ENCODE measurements at regions not wholly inside any gene's neighbourhood (a gene's known extent, or its start where the extent isn't known, plus 50 kb on each side); places are given as distances from the start of the nearest gene placed in this dataset.

DNA sequence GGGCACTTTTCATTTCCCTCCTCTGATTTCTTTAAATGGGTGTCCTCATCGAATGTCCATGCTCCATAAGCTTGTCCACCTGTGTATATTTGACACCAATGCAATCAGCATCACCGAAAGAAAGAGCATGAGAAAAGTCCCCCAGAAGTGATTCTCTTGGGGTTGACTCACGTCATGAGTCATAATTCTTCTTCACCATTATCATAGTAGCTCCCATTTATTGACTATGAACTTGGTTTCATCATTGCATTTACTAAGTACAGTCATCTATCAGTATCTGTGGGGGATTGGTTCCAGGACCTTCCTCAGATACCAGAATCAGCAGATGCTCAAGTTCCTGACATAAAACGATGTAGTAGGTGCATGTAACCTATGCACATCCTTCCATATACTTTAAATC is 372.5 kb upstream of the CFAP20DC start (continued):
- TF ChIP-seq REST (IDR thresholded peaks at IDR 0.05; ENCODE audit: unreplicated experiment), result no peak
- no peak for TF ChIP-seq NANOG (IDR thresholded peaks at IDR 0.05; ENCODE audit: borderline replicate concordance)
- TF ChIP-seq CTCF (conservative IDR thresholded peaks at IDR 0.05; ENCODE audit: low read depth in 2 of 2), result no peak
- TF ChIP-seq EZH2 (IDR thresholded peaks at IDR 0.05; ENCODE audit: low read depth, unreplicated experiment), result no peak

DNA sequence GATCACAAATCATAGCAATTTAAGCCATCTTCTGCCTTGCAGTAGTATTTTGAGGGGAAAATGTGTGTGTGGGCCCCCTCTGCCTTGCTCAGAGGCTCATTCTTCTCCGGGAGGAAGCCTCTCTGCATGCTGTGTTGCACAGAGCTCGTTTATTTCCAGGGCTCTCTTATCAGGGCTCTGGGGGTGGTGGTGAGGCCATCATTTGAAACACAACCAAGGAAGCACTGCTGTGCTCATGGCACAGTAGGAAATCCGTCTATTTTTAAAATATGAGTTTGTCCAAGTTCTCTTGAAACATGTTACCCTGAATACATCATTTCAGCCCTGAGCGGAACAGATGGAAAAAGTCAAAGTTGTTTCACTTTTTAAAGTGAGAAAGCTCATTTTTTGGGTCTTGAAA is 369.0 kb upstream of the CFAP20DC start:
- Histone ChIP-seq H4K20me1 (replicated peaks; ENCODE audit: insufficient read depth) (no peaks in the 10 kb centered on the region), H2AFZ (no peak overlapping the region), H3K4me2 (no peak overlapping the region), H3K36me3 (ENCODE audit: insufficient read depth) (no peaks in the 10 kb centered on the region), H3K27ac (ENCODE audit: low read depth) (no peak overlapping the region), H3K4me3 (no peak overlapping the region), H3F3A (replicated peaks; ENCODE audit: low read depth) (no peaks in the 10 kb centered on the region), H3K9me2 (ENCODE audit: insufficient read depth) (peaks cover 2% of the 10 kb centered on the region; the same call in 1 of the 2 replicates), H3K4me1 (ENCODE audit: insufficient read depth) (no peaks in the 10 kb centered on the region), H3K27me3 (ENCODE audit: insufficient read depth) (no peaks in the 10 kb centered on the region), H3K79me2 (replicated peaks; ENCODE audit: insufficient read depth) (no peaks in the 10 kb centered on the region)
- Mint-ChIP-seq H3K27me3 (ENCODE audit: insufficient read depth, low read depth, poor library complexity) (no peaks in the 10 kb centered on the region), H3K27ac (no peak overlapping the region), H3K9me3 (no peaks in the 10 kb centered on the region), H3K4me3 (no peak overlapping the region), H3K4me1 (no peaks in the 10 kb centered on the region), H3K36me3 (ENCODE audit: low read depth) (no peaks in the 10 kb centered on the region)
- DNase-seq (ENCODE audit: low spot score), result no peak
- no peak for ATAC-seq
- TF ChIP-seq STAT1 (IDR thresholded peaks at IDR 0.05; ENCODE audit: unreplicated experiment) (no peak), CREB1 (CRISPR knock-in tag; IDR thresholded peaks at IDR 0.05; ENCODE audit: low read depth) (no peak), ZNF331 (CRISPR knock-in tag; IDR thresholded peaks at IDR 0.05; ENCODE audit: low read depth) (no peak), JUNB (IDR thresholded peaks at IDR 0.05; ENCODE audit: unreplicated experiment) (no peak), ZNF114 (CRISPR knock-in tag; IDR thresholded peaks at IDR 0.05) (no peak), NANOG (IDR thresholded peaks at IDR 0.05; ENCODE audit: borderline replicate concordance) (no peak), EZH2 (IDR thresholded peaks at IDR 0.05; ENCODE audit: low read depth, unreplicated experiment) (no peak)
- TF ChIP-seq, protein P1, sequence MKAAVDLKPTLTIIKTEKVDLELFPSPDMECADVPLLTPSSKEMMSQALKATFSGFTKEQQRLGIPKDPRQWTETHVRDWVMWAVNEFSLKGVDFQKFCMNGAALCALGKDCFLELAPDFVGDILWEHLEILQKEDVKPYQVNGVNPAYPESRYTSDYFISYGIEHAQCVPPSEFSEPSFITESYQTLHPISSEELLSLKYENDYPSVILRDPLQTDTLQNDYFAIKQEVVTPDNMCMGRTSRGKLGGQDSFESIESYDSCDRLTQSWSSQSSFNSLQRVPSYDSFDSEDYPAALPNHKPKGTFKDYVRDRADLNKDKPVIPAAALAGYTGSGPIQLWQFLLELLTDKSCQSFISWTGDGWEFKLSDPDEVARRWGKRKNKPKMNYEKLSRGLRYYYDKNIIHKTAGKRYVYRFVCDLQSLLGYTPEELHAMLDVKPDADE (IDR thresholded peaks at IDR 0.05), result no peak
- TF ChIP-seq, protein P2, sequence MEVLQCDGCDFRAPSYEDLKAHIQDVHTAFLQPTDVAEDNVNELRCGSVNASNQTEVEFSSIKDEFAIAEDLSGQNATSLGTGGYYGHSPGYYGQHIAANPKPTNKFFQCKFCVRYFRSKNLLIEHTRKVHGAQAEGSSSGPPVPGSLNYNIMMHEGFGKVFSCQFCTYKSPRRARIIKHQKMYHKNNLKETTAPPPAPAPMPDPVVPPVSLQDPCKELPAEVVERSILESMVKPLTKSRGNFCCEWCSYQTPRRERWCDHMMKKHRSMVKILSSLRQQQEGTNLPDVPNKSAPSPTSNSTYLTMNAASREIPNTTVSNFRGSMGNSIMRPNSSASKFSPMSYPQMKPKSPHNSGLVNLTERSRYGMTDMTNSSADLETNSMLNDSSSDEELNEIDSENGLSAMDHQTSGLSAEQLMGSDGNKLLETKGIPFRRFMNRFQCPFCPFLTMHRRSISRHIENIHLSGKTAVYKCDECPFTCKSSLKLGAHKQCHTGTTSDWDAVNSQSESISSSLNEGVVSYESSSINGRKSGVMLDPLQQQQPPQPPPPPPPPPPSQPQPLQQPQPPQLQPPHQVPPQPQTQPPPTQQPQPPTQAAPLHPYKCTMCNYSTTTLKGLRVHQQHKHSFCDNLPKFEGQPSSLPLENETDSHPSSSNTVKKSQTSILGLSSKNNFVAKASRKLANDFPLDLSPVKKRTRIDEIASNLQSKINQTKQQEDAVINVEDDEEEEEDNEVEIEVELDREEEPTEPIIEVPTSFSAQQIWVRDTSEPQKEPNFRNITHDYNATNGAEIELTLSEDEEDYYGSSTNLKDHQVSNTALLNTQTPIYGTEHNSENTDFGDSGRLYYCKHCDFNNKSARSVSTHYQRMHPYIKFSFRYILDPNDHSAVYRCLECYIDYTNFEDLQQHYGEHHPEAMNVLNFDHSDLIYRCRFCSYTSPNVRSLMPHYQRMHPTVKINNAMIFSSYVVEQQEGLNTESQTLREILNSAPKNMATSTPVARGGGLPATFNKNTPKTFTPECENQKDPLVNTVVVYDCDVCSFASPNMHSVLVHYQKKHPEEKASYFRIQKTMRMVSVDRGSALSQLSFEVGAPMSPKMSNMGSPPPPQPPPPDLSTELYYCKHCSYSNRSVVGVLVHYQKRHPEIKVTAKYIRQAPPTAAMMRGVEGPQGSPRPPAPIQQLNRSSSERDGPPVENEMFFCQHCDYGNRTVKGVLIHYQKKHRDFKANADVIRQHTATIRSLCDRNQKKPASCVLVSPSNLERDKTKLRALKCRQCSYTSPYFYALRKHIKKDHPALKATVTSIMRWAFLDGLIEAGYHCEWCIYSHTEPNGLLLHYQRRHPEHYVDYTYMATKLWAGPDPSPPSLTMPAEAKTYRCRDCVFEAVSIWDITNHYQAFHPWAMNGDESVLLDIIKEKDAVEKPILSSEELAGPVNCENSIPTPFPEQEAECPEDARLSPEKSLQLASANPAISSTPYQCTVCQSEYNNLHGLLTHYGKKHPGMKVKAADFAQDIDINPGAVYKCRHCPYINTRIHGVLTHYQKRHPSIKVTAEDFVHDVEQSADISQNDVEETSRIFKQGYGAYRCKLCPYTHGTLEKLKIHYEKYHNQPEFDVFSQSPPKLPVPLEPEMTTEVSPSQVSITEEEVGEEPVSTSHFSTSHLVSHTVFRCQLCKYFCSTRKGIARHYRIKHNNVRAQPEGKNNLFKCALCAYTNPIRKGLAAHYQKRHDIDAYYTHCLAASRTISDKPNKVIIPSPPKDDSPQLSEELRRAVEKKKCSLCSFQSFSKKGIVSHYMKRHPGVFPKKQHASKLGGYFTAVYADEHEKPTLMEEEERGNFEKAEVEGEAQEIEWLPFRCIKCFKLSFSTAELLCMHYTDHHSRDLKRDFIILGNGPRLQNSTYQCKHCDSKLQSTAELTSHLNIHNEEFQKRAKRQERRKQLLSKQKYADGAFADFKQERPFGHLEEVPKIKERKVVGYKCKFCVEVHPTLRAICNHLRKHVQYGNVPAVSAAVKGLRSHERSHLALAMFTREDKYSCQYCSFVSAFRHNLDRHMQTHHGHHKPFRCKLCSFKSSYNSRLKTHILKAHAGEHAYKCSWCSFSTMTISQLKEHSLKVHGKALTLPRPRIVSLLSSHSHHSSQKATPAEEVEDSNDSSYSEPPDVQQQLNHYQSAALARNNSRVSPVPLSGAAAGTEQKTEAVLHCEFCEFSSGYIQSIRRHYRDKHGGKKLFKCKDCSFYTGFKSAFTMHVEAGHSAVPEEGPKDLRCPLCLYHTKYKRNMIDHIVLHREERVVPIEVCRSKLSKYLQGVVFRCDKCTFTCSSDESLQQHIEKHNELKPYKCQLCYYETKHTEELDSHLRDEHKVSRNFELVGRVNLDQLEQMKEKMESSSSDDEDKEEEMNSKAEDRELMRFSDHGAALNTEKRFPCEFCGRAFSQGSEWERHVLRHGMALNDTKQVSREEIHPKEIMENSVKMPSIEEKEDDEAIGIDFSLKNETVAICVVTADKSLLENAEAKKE (CRISPR knock-in tag; IDR thresholded peaks at IDR 0.05), result no peak
